CD4-positive, alpha-beta T cell treated with Interferon gamma for 1 hour (primary cell): ENCODE measurements at regions not wholly inside any gene's neighbourhood (a gene's known extent, or its start where the extent isn't known, plus 50 kb on each side); places are given as distances from the start of the nearest gene placed in this dataset.
"Not testable (repeated sequence)": the region's sequence is repeated elsewhere in the genome, so short reads cannot be mapped to it uniquely, and the experiment has no call there.

Source experiments
- DNase-seq: peaks from one replicate; pipeline ENCODE4 v3.0.0-alpha.2; 2020

DNA sequence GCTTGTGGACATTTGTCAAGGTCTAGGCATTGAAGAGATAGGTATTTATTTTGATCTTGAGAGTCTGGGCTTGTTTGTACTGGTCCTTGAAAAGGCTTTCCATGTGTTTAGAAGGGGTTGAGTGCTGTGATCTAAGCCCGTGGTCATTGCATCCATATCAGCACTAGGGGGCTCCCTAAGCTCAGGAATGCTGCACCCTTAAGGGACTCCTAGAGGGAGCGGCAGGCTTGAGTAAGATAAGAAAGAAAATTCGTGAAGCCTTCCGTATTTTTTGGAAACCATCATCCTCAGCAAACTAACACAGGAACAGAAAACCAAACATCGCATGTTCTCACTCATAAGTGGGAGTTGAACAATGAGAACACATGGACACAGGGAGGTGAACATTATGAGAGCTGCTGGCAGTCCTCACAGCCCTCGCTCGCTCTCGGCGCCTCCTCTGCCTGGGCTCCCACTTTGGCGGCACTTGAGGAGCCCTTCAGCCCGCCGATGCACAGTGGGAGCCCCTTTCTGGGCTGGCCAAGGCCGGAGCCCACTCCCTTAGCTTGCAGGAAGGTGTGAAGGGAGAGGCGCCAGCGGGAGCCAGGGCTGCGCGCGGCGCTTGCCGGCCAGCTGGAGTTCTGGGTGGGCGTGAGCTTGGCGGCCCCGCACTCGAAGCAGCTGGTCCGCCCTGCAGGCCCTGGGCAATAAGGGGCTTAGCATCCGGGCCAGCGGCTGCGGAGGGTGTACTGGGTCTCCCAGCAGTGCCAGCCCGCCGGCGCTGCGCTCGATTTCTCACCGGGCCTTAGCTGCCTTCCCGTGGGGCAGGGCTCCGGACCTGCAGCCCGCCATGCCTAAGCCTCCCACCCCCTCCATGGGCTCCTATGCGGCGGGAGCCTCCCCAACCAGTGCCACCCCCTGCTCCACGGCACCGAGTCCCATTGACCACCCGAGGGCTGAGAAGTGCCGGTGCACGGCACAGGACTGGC lies 201.2 kb upstream of the PCDH18 start:
- DNase-seq = not testable (repeated sequence)

- no peak for DNase-seq
Observed at GRCh38 chr4:137722910-137723309, 190.6 kb upstream of the PCDH18 start.

DNA sequence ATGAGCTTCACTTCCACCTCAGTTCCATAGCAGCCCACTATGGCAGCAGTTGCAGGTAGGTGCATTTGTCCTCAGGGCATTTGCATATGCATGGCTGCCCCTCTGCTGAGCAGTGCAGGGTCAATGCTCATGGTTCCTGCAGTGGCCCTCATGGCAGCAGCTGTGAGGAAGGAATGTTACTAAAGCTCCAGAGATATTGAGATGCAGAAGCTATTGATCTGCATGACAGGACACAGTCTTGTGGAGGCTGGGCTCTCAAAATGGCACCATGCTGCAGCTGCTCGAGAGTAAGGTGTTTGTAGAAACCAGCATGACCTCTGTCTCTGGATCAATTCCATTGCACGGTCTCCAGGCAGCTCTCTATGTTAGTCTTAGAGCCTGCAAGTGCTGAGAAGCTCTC lies 179.2 kb upstream of the PCDH18 start:
- DNase-seq = no peak

DNA sequence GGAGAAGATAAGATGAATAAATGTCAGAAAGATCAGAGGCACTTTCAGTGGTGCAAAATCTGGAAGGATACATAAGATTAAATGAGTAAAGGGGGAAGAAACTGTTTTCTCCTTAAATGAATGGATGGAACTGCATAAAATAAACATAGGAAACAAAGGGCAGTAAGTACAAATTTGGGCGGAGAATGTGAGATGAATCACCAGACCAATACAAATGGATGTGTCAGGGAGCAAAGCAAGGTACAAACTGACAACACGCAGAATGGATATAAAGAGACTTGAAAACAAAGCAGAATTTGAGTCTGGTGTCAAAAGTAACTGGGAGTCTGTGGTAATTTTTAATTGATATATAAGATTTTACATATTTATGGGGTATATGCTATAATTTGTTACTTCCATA lies 175.3 kb upstream of the PCDH18 start:
- no peak for DNase-seq

DNA sequence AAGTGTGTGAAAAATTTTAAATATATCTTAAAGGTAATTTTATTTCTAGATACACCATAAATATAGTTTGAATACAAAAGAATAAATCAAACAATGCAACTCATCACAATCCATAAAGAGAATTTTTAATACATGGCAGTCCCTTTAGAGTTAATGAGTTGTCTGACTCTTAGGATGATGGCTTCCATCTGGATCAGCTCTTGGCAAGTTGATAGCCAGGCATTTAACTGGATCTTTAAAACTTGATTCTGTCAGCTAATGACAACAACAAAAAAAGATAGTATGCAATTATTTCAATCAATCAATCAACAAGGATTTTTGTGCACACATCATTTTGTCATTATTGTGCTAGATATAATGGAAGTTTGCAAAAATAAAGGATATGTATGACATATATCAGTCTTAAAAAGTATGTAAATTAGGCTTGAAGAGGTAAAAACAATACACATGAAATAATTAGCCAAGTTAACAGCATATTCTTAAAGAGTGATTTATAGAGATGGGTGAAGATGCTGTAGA lies 174.9 kb upstream of the PCDH18 start:
- no peak for DNase-seq

DNA sequence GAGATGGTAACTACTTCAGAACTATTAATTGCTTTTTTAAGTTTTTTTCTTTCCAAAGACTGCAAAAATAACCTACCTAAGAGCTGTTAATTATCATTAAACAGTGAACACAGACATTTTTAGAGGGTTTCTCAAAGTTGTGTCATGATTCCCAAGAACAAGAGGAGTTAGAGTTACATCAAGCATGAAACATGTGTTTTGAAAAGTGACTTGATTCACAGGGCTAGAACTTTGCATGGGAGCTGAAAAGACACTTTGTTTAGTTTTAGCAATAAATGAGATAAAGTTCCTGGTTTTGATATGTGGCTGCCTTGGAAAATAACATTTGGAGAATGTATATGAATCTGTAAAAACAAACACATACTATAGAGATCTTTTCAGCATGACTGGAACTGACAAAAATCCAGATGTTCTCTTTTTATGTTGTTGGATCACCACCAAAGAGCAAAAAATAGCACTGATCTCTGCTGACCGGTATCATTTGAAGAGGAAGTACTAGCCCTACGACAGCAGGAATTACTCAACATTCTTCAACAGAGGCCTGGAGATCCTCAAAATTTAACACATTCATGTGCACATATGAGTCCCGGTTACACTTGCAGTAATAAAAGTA lies 173.0 kb upstream of the PCDH18 start:
- DNase-seq = no peak

- no peak for DNase-seq
Observed at GRCh38 chr4:137703195-137703594, 170.9 kb upstream of the PCDH18 start.

GRCh38 chr4:137702512-137702911 lies 170.2 kb upstream of the PCDH18 start:
- no peak for DNase-seq

DNA sequence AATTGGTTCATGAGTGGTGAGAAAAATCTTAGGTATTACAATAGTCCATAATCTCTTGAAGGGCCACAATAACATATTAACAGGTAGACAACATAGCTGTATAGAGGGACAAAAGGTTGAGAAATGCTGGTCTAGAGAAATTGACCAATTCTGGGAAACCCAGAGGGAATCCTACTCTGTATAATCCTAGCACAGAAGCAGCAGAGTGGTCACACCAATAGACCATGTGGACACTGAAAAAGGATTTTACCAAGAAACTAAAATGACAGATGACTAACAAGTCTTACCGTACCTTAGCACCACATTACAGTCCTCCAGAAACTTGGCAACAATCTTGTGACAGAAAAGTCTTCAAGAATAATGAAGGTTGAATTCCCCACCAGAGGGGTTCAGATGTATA lies 169.1 kb upstream of the PCDH18 start:
- no peak for DNase-seq

- no peak for DNase-seq
Observed at GRCh38 chr4:137700751-137701150, 168.5 kb upstream of the PCDH18 start.

DNA sequence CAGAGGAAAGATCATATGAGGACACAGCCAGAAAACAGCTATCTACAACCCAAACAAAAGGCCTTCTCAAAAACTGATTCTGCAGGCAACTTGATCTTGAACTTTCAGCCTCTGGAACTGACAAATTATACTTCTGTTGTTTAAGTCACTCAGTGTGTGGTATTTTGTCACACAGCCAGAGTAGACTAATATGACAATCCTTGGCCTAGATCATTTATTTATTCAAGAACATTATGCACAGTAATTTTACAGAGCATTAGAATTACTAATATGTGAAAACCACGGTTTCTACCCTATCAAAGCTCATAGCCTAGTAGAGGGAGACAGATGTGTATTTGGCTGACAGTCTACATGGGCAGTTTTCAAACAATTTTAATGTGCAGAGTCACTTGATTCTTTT lies 167.8 kb upstream of the PCDH18 start:
- DNase-seq = no peak

GRCh38 chr4:137694138-137694537 lies 161.8 kb upstream of the PCDH18 start:
- no peak for DNase-seq

GRCh38 chr4:137693641-137694040 lies 161.3 kb upstream of the PCDH18 start:
- no peak for DNase-seq

DNA sequence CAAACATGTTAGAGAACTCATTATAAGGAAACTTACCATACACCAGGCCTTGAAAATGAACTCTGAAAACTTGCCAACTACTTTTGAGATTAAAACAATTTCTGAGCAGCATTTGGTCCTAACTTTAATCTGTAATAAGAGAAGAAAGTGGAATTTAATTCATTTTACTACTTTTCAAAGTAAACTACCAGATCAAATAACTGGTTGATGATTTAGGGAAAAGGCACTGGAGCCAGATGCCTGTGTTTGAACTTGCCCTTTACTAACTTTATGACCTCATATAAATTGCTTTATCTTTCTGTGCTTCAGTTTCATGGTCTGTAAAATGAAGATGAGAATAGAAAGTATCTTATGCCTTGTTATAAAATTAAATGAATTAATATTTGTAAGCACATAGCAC lies 159.9 kb upstream of the PCDH18 start:
- DNase-seq = no peak

DNA sequence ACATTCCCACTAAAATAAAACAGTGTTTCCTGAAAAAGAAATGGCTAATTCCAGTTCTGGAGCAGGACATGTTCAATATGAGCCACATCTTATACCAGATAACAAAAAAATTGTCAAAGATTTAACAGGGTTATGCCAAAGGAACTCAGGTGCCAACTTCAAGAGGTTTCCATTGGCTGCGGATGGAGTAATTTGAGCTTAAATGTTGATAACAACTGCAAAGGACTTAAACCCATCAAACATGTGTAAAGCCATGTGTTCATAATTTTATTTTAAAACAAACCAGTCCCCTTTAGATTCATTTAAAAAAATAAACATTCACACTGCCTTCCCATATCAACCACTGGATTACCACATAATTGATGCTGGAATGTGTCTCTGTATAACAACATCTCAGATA lies 156.4 kb upstream of the PCDH18 start:
- DNase-seq = no peak

DNA sequence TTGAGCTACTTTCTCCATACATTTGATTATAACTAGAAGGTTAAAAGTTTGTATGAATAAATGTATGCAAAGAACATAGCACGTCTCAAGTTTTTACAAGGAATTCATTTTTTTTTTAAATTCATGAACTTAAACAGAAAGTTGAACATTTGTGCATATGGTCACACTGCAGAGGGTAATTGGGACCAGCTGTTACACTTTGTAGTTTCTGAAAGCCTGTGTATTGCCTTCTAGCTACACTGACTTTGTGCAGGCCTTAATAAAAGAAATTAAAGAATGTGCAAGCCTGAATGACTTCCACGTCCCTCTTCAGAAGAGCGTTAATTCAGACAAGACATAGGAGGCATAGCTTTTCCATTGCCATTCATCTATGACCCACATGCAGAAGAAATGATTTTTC lies 153.1 kb upstream of the PCDH18 start:
- no peak for DNase-seq

DNA sequence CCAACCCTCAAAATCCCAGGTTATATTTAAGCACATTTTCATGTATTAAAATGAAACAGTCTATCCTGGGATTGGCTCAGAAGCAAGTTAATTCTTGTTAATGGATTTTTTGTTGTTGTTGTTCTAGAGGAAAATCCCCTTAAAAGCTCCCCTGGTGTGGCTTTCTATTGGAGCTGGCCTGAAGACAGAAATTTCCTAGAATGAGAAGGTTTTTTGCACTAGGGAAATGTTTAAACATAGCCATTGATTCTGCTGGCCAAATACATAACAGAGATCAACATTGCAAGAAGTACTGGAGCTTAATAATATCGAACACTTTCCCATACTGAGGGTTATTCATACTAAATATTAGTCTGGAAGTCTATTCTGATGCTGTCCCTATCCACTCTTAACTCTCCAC lies 148.8 kb upstream of the PCDH18 start:
- DNase-seq = no peak

GRCh38 chr4:137678796-137679195 lies 146.5 kb upstream of the PCDH18 start:
- no peak for DNase-seq

DNA sequence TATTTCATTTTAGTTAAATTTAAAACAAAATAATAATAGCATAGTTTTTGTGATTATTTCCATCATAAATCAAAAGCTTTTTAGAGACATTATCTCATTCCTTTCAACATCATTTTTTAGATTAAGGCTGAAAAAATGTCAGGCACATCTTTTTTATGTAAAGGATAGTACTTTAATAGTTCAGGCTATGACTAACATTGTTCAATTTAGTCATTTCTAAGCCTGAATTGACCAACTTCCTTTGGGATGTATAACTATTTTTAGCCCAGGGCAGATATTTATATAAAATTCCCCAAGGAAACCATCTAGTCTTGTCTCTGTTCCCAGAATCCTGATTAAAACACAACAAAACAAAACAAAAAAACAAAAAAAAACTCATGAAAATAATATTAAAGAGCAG lies 145.6 kb upstream of the PCDH18 start:
- DNase-seq = no peak

DNA sequence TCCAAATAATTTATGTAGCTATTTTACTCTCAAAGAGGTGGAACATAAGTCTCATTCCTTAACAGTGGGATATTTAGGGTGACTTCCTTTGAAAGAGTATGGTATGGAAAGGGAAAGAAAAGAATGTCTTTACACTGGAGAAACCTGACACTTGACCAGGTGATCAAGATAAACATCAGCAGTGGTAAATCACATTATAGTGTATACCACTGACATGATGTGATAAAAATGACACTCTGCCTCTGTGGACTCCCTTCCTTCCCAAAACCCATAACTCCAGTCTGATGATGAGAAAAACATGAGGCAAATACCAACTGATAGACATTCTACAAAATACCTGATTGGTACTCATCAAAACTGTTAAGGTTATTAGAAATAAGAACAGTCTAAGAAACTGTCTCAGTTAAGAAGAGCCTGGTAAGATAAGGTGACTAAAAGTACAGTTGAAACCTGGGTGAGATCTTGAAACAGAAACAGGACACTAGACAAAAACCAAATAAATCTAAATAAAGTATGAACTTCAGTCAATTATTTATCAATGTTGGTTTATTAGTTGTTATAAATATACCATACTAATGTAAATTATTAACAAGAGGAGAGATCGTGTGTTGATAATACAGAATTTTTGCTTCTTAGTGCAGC lies 144.2 kb upstream of the PCDH18 start:
- DNase-seq = no peak

DNA sequence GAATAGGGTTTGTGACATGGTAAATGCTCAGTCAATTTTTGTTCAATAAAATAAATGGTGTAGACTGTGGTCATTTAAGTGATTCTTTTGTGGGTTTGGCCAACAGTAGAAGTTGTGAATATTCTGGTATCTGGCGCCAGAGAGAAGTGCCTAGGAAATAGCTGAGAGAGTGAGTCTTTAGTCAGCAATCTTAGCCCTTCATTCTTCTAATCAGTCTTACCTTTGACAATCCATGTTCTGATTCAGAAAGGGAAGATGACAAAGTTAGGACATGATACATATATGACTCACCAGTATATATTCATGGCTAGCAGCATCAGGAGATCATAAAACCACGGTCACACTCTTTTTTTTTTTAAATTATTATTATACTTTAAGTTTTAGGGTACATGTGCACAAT lies 141.8 kb upstream of the PCDH18 start:
- no peak for DNase-seq

DNA sequence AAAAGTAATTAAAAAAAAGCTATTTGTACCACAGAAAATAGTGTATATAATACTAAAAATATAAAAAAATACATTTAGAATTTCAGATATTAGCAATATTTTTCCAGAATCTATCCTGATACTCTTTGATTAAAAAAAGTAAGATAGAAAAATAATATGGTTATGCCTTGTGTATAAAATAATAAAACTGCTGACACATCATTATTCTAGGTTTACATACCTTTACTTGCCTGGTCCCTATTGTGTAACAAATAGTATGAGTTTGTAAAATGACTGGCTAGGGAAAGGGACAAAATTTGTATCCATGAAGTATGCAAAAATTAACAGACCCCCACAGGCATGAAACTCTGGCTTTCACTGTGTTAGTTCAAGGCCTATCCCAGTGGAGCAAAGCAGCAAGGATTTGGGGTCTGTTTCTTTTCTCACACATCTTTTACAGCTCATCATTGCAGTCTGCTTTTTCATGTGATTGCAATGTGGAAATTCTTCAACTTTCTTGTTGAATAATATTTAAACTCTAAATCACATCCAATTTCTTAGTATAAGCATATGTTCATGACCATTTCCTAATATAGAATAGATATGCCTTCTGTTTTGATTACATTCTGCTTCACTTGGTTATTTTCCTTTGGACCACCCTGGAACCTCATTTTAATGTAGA lies 136.7 kb upstream of the PCDH18 start:
- no peak for DNase-seq

DNA sequence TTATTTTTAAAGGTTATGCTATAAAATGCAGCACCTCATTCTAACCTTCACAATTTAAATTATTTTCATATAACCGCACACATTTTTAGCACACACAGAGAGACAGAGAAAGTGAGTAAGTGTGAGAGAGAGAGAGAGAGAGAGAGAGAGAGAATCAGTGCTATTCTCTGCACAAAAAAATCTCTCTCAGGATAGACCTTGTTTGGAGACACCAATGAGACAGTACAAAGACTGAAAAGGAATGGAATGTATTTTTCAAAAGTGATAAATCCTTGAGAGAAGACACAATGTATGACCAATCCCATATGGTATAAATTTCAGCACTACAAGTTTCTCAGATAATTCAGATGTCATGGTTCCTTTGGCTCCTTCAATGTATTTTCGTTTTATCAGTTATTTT lies 132.1 kb upstream of the PCDH18 start:
- no peak for DNase-seq
